Progenitor cell of endocrine pancreas (in vitro differentiated cells): ENCODE measurements at regions not wholly inside any gene's neighbourhood (a gene's known extent, or its start where the extent isn't known, plus 50 kb on each side); places are given as distances from the start of the nearest gene placed in this dataset.

ENCODE experiments used
- DNase-seq: peaks from one replicate; pipeline ENCODE4 v3.0.0; 2021; ENCODE audit warnings: low spot score; ENCODE audit not compliant: unreplicated experiment
- H3K27ac Mint-ChIP-seq: 2 replicates; pipeline ENCODE4 v1.8.0; 2021; ENCODE audit warnings: mild to moderate bottlenecking, moderate library complexity, mixed read lengths
- H3K27me3 Mint-ChIP-seq: 2 replicates; pipeline ENCODE4 v1.8.0; 2021; ENCODE audit warnings: mixed read lengths
- H3K36me3 Mint-ChIP-seq: 2 replicates; pipeline ENCODE4 v1.8.0; 2022; ENCODE audit warnings: mixed read lengths; ENCODE audit not compliant: insufficient read depth
- H3K4me1 Mint-ChIP-seq: 2 replicates; pipeline ENCODE4 v1.8.0; 2021; ENCODE audit warnings: low read depth, mixed read lengths
- H3K4me3 Mint-ChIP-seq: 2 replicates; pipeline ENCODE4 v1.8.0; 2021; ENCODE audit warnings: low read depth, mild to moderate bottlenecking, moderate library complexity, mixed read lengths
- H3K9me3 Mint-ChIP-seq: 2 replicates; pipeline ENCODE4 v1.8.0; 2021; ENCODE audit warnings: low read depth, mixed read lengths
- TF ChIP-seq, protein P1 (sequence below): fragments of 200-600 bp; sonication (generic); IDR thresholded peaks from one replicate; pipeline ENCODE4 v1.5.0; 2021; ENCODE audit warnings: antibody characterized with exemption, mild to moderate bottlenecking; ENCODE audit not compliant: unreplicated experiment

DNA sequence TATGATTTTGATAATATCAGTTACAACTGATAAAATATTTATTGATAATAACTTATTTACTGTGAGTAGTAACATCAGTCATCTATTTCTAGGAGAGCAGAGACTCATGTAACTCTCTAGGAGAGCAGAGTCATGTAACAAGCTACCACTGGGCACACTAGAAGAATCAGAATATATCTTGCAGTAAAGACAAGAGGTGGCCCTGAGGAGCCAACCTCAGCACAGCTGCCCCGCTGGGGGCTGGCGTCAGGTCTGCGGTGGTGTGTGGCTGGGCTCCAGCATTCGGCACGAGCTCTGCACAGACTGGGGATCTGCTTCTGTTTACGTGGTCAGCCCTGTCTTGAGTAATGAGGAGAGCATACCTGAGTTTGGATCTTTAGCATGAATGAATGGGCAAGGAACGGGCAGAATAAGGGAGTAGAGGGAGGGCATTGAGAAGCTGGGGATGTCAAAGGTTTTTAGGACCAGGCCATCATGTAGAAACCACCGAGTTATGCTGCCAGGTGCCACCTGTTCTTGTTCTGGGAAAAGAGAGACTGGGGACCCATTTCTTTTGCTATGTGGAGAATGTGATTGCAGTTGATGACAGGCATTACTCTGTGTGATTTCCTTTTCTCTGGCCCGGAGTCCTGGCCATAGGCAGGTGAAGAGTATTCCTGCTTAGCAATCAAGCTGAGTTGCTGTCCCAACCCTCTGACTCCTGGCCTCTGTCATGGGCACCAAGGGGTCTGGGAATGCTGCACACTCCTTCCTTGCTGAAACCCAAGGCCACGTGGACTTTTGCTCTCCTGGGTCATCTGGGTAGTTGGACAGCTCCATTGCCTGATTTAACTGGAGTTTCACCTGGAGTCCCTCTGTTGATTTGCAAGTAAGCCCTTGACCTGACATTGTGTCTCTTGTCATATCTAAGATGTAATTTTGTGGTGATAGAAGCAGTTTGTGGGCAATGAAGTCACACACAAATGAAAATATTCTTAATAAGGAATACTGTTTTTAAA lies 50.9 kb upstream of the HEPHL1 start:
- H3K27ac Mint-ChIP-seq: no peak overlapping the region
- DNase-seq: no peak
- no peaks in the 10 kb centered on the region for H3K27me3 Mint-ChIP-seq
- peaks cover 19% of the 10 kb centered on the region for H3K4me1 Mint-ChIP-seq
- peaks cover 2% of the 10 kb centered on the region for H3K36me3 Mint-ChIP-seq
- TF ChIP-seq, protein P1, sequence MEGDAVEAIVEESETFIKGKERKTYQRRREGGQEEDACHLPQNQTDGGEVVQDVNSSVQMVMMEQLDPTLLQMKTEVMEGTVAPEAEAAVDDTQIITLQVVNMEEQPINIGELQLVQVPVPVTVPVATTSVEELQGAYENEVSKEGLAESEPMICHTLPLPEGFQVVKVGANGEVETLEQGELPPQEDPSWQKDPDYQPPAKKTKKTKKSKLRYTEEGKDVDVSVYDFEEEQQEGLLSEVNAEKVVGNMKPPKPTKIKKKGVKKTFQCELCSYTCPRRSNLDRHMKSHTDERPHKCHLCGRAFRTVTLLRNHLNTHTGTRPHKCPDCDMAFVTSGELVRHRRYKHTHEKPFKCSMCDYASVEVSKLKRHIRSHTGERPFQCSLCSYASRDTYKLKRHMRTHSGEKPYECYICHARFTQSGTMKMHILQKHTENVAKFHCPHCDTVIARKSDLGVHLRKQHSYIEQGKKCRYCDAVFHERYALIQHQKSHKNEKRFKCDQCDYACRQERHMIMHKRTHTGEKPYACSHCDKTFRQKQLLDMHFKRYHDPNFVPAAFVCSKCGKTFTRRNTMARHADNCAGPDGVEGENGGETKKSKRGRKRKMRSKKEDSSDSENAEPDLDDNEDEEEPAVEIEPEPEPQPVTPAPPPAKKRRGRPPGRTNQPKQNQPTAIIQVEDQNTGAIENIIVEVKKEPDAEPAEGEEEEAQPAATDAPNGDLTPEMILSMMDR: no peak
- no peak overlapping the region for H3K4me3 Mint-ChIP-seq
- H3K9me3 Mint-ChIP-seq: peaks cover 3% of the 10 kb centered on the region
